Cardiac fibroblast (primary cell): ENCODE measurements at regions not wholly inside any gene's neighbourhood (a gene's known extent, or its start where the extent isn't known, plus 50 kb on each side); places are given as distances from the start of the nearest gene placed in this dataset.
"Not testable (repeated sequence)": the region's sequence is repeated elsewhere in the genome, so short reads cannot be mapped to it uniquely, and the experiment has no call there.

Source experiments
- DNase-seq, 2 donors: peaks; one replicate each; pipeline versions ENCODE4 v3.0.0 to v3.0.0-alpha.2; 2010; ENCODE audit warnings: low read depth in 2 of 2
- H3K4me3 ChIP-seq, 2 donors: replicated peaks in 1 of 2; 1 replicate in 1 of 2; 2 replicates in 1 of 2; pipeline ENCODE4 v1.5.1; 2011; ENCODE audit warnings: low read depth in 2 of 2, low read length in 2 of 2, mild to moderate bottlenecking in 2 of 2, moderate library complexity in 1 of 2
- TF ChIP-seq, protein P1 (sequence below): IDR thresholded peaks from one replicate; pipeline ENCODE4 v1.5.1; 2011; ENCODE audit warnings: low read depth, mild to moderate bottlenecking, low read length, inconsistent platforms

DNA sequence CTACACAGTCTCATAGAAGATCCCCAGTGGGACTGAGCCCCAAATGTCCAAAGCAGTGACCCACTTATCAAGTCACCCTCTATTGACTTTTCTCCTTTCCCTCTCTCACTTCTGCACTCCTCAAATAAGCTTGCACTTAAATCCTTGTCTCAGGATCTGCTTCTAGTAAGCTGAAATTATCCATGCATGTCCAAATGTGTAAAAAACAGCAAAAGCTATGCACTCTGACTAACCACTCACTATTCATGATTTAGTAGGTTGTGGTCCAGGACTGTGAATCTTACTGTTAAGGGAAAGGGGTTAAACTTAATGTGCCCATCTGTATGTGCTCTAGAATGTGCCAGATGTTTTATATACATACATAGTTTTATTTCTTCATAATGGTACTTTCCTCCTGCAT is 115.4 kb downstream of the SCG2 start:
- TF ChIP-seq, protein P1, sequence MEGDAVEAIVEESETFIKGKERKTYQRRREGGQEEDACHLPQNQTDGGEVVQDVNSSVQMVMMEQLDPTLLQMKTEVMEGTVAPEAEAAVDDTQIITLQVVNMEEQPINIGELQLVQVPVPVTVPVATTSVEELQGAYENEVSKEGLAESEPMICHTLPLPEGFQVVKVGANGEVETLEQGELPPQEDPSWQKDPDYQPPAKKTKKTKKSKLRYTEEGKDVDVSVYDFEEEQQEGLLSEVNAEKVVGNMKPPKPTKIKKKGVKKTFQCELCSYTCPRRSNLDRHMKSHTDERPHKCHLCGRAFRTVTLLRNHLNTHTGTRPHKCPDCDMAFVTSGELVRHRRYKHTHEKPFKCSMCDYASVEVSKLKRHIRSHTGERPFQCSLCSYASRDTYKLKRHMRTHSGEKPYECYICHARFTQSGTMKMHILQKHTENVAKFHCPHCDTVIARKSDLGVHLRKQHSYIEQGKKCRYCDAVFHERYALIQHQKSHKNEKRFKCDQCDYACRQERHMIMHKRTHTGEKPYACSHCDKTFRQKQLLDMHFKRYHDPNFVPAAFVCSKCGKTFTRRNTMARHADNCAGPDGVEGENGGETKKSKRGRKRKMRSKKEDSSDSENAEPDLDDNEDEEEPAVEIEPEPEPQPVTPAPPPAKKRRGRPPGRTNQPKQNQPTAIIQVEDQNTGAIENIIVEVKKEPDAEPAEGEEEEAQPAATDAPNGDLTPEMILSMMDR, result no peak
- no peak overlapping the region for H3K4me3 ChIP-seq
- DNase-seq, result no peak

- H3K4me3 ChIP-seq, result no peak overlapping the region
- TF ChIP-seq, protein P1, result no peak
- DNase-seq, result no peak
These were observed 114.8 kb downstream of the SCG2 start for GRCh38 chr2:223487214-223487846.

DNA sequence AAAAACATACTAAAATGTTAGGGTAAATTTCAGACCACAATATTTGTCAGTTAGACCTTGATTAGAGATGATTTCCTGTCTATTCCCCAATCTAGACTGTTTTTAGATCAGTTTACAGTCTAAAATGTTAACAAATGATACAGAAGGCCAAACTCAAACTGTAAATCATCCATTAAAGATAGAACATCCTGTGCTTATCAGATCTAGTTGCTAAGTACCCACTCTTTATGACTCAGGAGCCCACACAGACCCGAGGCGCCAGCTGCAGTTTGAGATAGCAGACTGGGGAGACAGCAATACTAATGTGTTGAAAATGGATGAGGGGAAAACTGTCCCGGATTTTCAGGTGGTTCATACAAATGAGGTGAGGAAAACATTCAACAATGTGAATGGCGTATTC is 113.3 kb downstream of the SCG2 start:
- H3K4me3 ChIP-seq, result no peak overlapping the region
- peak; percentile 45 to 46 for DNase-seq
- TF ChIP-seq, protein P1, result no peak

GRCh38 chr2:223494496-223494895 is 107.7 kb downstream of the SCG2 start:
- no peak overlapping the region for H3K4me3 ChIP-seq
- no peak for DNase-seq
- TF ChIP-seq, protein P1, result no peak

GRCh38 chr2:223494942-223495341 is 107.2 kb downstream of the SCG2 start:
- no peak overlapping the region for H3K4me3 ChIP-seq
- no peak for DNase-seq
- TF ChIP-seq, protein P1, result no peak

DNA sequence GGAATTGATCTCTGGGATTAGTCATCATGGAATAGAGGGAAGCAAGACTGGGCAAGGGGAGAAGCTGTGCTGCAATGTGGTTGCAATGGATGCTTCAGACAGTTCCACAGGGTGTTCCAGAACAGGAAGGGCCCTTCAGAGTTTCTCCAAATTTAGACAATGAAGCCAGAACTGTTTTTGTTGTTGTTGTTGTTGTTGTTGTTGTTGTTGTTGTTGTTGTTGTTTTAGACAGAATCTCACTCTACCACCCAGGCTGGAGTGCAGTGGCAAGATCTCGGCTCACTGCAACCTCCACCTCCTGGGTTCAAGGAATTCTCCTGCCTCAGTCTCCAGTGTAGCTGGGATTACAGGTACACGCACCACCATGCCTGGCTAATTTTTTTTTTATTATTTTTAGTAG is 105.3 kb downstream of the SCG2 start:
- H3K4me3 ChIP-seq, result not testable (repeated sequence)

DNA sequence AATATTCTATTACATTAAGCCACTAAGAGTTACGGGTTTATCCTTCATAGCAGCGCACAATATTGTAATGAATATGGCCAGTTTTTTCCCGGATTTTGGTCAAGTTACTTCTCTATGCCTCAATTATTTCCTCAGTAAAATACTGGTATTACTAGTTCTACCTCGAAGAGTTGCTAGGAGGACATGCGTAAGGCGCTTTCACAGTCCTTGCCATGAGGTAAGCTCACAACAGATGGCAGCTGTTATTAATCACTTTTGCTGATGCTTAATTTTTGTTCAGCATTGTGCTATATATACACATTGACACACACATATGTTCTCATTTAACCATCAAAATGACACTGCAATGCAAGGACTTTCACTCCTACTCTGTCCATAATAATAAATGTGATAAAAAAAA is 101.5 kb downstream of the SCG2 start:
- no peak for DNase-seq
- TF ChIP-seq, protein P1, result no peak
- no peak overlapping the region for H3K4me3 ChIP-seq

More for the DNA sequence above, 105.3 kb downstream of the SCG2 start:
- DNase-seq, result not testable (repeated sequence)
